GM19043 (cell line): ENCODE measurements at regions not wholly inside any gene's neighbourhood (a gene's known extent, or its start where the extent isn't known, plus 50 kb on each side); places are given as distances from the start of the nearest gene placed in this dataset.

Experiments used
- ATAC-seq: cut with Tn5 transposase; IDR thresholded peaks from one replicate; pipeline ENCODE4 v1.9.1; 2021; ENCODE audit warnings: low read depth; ENCODE audit not compliant: unreplicated experiment

DNA sequence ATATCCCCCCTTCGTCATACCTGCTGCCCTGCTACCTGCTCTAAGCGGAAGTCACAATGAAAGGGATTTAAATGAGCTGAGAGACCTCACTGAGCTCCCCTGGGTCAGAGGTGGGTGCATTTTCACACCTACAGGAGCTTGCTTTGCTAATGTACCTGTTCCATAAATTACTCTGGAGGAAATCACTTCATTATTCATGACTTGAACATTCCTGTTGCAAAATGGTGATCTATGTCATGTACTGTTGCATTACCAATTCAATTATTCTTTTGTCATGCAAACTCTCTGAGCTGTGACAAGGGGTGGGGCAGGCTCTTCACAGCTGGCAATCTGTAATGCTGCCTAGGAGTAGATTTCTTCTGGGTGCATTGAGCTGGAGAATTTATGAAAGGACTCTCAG is 761.3 kb downstream of the TSN start:
- ATAC-seq: no peak

DNA sequence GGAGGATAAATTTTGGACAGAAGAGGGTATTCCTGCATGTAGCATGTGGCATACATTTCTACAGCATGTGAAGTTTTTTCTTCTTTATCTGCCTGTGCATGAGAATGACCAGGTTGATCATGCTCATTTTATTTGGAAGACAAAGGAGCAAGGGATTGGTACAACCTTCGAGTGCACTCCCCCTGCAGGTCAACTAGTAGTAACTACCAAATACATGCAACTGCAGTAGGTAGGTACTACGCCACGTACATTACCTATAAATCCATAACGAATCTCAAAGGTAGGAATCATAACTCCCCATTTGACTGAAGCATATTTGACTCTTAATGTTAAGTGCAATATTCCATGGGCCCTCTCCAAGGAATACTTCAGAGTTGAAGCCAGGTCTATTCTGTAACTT is 763.9 kb downstream of the TSN start:
- no peak for ATAC-seq

DNA sequence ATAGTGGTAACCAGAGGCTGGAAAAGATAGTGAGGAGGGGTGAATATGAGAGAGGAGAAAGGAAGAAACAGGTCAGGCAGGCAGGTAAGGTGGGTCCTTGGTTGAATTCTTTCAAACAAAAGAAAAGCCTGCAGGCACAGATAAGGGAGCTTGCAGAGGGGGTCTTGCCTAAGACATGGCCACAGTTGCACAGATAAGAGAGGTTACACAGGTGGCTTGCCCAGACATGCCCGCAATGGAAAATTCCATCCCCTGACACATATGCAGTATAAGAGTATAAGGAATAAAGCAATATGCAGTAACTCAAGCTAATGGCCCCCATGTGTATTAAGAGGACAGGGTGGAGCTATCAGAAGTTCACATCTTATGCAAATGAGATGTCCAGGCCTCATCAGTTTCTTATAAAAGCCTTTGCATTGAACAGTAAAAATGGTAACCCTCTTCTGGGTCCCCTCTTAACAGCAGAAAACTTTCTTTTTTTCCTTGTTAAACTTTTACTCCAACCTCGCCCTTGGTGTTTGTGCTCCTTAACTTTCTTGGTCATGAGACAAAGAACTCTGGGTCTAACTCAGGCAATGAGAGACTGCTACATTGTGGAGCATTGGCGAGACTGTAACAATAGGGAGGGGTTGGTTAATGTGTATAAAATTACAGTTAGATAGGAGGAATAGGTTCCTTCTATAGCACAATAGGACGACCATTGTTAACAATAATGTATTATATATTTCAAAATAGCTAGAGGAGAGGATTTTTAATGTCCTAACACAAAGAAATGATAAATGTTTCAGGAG is 764.6 kb downstream of the TSN start:
- ATAC-seq: no peak

DNA sequence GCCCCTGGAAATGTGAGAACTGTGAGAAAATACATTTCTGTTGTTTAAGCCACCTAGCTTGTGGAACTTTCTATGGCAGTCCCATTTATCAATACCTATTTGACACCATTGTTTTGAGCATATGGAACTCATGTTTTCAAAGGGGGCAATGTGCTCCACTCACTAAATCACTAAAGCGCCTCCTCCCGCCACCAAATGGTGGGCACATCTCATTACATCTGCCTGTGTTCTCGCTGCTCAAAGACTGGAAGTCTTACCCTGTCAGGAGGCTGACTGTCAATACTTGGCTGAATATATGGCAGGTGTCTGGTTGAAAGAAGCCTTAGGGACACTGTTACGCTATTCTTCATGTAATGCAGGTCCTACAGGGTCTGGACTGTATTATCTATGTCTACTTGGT is 767.7 kb downstream of the TSN start:
- no peak for ATAC-seq

DNA sequence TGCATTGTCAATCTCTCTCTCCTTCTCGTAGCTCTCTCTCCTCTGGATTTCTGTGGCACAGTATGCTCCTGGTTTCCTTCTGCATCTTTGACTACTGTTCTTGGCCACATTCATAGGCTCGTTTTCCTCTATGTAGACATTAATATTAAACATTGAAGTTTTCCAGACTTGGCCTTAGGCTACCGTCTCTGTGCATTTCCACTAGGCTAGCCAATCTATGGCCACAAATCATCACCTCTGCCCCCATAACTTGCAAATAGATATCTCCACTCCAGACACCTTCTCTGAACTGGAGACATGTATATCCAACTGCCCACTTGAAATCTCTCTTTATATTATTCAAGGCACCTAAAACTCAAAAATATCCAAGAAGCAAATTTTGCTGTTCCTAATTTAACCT is 768.5 kb downstream of the TSN start:
- no peak for ATAC-seq

DNA sequence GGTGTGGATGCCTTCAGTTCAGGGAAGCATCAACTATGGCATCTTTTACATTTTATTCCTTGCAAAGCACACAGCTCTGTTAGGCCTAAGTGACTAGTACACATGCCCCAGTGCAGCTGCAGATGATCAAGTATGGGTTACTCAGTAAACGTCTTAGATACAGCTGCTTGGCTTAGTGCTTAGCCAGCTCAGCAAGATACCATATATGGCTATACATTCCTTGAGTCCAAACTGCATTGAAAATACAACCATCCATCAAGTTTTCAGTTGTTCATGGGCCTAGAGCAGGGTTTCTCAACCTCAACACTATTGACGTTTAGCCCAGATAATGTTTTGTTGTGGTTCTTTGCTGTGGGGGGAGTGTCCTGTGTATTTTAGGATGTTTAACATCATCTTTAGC is 769.9 kb downstream of the TSN start:
- no peak for ATAC-seq

DNA sequence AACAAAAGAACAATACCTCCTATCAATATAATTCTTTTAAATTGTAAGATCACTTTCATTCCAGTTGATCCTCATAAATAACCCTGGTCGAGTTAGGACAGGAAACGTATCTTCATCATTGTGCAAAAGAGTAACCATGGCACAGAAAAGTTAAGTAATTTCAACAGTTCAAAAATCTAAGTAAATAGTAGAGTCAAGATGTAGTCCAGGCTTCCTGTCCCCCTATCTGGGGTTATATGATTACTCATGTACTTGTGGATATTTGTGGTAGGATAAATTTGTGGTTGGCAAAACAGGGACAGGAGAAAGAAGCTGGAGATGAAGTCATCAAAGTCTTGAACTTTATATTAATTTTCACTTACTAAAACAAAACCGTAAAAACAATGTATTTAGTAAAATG is 772.6 kb downstream of the TSN start:
- no peak for ATAC-seq

DNA sequence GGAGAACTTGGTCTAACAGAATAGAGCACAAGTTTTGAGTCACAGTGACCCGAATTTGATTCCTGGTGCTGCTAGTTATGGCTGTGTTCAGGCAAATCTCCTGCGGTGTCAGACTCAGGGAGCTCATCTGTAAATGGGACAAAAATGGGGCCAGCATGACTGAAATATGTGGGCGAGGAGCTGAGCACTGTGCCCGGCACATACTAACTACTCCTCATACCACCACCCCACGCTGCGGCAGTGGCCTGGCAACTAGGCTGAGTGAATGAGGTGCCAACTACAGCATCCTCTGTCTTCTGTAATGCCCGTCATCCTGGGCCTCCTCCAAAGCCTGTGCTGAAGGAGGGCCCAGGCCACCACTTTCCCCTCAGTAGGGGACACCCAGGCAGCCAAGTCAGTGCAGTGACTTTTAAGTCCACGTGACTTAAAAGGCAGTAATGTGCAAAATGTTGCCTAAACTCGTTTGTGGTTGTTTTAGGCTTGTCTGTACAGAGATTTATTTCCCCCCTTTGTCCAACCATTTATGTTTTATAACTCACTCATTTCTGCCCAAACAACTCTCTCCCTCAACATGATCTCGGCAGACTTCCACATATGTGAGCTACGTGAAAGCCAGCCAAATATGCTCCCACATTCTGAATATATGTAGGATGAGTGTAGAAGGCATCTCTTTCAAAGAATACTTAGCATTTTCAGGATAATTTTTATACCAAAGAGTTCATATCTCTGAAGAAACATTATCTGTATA is 773.7 kb downstream of the TSN start:
- no peak for ATAC-seq

DNA sequence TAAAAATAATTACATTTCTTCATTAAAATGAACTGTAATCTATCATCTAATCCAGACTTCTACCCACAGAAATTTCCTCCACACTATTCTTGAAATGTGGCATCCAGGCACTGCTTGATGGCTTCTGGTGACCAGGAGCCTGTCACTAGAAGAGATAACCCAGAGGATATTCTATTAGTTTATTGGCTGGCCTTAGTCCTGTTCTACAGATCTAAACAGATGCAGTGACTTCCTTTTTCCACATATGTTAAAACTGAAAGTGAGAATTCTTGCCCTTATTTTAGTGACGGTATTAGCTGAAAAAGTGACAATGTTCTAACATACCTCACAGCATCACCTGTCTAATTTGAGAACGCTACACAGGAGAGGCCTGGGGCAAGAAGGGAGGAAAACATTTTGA is 775.4 kb downstream of the TSN start:
- ATAC-seq: no peak

DNA sequence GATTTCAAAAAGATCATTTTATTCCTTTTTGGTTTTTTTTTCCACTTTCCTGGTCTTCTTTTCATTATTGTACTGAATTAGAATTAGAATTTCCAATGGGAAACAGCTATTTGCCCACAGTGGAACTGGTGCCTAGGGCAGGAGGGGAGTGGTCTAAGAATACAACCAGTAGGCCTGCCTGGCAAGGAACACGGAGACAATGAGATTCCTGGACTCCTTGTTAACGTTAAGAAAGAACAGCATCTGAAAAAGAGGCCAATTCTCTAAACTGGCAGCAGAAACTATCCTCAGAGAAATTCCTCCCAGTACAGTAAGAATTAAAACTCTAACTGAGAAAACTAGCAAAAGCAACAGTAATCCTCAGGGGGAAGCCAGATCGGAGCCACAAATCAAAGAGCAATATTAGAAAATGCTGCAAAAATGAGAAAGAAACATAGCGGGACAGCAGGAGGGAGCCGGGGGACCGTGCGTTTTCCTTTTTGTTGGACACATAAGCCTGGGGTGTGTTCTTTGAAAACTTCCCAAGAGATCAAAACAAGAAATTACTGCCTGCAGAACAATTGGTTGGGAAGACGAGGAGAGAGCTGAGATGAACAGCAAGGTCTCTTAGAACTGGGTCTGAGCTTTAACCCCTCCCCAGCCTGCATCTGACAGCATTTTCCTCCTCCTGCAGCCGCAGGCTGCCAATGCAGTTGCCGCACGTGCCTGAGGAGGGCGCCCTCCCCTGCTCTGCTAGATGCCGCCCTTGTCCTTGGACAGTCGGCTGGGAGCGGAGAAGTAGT is 776.0 kb downstream of the TSN start:
- ATAC-seq: no peak

DNA sequence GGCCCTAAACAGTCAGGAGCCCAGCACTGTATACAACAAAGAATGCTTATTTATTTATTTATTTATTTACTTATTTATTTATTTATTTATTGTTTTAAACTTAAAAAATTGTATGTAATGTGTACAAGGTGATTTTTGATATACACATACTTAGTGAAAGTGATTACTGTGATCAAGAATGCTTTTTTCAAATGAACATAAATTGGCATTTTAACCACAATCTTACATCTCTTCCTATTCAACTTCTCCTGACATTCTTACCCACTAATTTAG is 776.6 kb downstream of the TSN start:
- ATAC-seq: no peak

DNA sequence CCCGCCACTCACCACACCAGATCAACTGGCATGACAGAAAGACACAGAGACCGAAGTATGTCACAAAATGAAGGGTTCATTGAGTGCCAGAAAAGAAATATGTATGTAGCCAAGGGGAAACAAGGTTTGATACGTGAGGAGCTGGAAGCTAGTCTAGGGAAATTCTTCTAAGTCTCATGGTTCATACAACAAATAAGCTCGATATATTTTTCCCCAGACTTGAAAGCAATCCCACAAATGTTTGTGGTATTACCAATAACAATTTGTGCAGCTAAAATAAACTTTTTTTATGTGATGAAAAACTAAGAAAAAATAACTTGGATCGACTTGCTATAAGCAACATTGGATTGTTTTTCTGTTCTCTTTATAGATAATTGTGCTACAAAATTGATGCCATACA is 777.0 kb downstream of the TSN start:
- no peak for ATAC-seq

DNA sequence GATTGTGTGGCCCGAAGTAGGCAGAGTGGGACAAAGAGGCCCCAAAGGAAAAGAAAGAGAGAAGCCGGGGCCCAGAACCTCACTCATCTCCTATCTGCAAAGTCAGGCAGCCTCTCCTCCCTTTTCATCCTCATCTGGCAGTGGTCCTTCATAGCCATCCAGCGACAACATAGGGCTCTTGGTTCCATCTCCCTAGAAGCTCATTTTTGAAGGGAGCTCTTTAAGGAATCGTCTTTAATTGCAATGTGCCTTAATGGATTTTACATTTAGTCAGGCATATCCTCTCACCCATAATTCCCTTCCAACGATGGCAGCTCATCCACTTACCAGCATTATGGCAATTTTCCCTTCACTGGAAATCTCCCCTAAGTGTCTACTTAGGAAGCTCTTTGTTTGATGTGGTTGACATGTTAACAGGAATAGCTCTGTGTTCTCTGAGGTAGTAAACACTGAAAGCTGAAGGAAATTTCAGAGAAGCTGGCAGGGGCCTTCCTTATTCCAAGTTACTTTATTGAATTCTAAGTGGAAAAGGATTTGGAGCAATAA is 780.6 kb downstream of the TSN start:
- no peak for ATAC-seq

DNA sequence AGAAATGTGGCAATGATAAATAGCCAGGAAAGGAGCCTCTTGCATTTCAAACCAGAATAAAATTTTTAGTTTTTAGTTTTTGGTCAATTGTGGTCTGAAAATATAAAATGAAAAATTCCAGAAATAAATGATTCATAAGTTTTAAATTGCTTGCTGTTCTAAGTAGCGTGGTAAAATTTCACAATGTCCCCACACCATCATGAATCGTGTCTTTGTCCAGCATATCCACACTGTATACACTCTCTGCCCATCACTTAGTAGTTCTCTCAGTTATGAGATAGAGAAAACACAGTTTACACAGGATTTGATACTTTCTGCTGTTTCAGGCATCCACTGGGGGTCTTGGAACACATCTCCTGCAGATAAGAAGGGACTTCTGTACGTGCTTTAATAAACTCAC is 783.9 kb downstream of the TSN start:
- ATAC-seq: no peak

DNA sequence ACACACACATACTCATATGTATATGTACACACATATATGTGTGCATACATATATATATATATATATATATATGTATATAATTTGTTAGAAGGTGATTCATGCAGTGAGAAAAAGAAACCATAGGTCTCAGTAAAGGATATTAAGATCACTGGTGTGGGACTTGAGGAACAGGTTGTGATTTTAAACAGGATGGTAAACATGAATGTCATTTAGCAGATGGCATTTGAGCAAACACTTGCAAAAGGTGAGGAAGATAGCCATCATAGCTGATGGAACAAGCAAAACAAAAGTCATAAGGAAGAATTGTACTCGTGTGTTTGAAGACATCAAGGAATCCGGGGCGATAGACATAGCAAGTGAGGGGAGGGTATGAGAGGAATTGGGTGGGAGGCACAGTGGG is 784.5 kb downstream of the TSN start:
- no peak for ATAC-seq

DNA sequence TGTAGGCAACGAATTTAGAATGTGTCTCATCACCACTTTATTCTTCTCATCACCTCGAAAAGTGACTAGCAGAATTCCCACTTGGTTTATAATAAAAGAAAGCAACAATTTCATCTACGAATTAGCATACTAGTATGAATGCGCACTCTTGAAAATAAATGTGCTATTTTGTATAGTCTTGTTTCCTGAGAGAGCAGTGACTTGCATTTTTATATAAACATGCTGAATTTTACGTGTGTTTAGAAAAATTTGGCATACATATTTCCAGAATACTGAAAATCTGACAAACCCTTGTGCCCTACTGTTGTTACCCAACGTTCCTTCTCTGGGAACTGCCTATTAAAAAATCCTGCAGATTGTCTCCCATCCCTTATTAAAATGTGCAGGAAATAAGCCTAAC is 786.8 kb downstream of the TSN start:
- ATAC-seq: no peak

DNA sequence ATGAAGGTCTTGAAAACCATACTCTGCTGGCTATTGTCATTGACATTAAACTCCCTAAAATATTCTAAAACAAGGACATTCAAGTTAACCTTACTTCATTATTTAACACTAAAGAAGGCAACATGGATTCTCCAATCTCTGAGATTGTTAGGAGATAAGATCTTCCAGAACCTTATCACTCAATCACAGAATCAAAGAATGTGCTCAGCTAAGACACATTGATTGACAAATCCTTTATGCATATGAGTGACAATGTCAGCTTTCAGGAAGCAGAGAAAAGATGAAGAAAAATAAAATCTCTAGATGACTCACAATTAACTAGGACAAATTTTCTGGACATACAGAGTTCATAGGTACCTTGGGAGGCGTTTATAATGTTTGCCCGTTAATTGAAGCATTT is 787.2 kb downstream of the TSN start:
- ATAC-seq: no peak

DNA sequence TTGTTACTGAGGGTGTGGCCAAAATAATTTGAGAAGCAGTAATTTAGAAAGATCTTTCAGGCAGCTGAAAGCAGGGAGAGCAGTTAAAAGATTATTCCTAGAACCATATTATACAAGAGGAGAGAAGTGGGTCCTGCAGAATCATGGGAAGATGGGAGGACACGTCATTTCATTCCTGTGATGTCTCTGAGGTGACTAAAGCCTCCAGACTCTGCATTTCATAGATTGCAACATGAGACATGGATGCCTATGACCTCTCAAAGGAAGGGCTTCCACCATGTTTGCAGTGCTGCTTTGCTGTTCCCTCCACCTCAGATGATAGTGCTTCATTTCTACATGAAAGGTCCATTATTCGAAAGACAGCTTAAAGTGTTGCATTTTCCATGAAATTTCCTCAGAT is 788.4 kb downstream of the TSN start:
- ATAC-seq: no peak

DNA sequence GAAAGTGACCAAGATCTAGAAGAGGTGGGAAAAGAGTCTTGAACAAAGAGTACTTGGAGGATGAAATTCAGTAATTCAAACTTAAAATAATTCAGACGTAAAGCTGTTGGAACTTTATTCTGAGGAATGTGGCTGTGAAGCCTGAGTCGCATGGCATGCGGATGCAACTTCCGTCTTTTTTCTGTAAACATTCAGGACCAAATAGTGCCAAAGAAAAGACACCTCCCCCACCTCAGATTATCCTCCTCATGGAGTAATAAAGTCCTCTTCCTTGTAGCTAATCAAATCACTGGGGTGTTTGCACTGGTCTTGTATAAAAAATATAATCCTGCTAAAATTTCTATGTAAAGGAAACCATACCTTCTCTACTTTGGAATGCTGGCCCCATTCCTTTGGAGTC is 790.4 kb downstream of the TSN start:
- ATAC-seq: no peak

DNA sequence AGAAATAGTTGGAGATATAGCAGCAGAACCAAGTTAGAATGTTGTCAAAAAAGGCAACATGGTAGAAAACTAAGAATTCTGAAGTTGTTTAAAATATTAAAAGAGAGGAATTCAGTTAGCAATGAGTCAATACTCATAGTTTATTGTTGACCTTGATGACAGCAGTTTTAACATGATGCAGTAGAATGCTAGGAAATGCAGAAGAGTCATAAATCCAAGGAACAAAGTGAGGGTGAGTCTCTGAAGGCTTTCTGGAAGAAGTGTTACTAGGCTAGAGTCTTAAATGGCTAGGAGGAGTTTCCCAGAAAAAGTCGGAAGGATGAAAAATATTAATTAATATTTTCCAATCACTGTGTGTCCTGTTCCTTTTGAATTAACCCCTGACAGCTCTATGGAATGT is 807.3 kb downstream of the TSN start:
- no peak for ATAC-seq

DNA sequence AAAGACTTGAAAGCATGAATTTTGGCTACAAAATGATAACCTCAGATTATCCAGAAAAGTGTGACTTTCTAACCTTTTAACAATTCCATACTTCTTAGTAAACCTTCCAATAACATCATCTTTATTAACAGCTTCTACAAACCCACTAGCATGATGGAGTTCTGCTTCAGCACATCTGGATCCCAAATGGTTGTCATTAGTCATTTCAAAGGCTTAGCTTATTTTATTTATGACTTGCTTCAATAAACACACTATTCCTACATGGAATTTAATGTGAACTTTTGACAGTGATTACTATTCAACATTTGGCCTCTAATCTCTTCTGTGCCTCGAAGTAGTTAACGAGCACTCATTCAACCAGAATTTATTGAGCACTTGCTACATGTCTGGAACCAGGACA is 808.3 kb downstream of the TSN start:
- ATAC-seq: no peak

DNA sequence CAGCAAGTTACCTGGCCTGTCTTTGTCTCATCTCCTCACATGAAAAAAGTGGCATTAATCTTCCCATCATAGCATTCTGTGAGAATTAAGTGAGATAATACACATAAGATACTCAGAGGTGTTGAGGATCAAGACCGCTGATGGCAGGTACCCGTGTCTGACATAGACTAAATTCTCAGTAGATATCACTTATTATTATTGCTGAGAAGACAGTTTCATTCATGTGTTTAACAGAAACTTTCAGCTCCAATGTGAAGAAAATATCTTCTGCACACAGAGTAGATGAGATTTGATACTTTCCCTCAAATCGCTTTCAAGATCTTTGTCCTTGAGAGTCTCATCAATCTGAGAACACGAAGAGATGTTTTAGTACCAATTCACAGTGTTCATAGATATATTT is 809.4 kb downstream of the TSN start:
- ATAC-seq: no peak
